ENCODE measurements at regions not wholly inside any gene's neighbourhood (a gene's known extent, or its start where the extent isn't known, plus 50 kb on each side); places are given as distances from the start of the nearest gene placed in this dataset.
"Not testable (repeated sequence)": the region's sequence is repeated elsewhere in the genome, so short reads cannot be mapped to it uniquely, and the experiment has no call there.

GRCh38 chr3:84209474-84209873 is 749.3 kb upstream of the CADM2 start:
- intact Hi-C loops (cut with micrococcal nuclease) = no loop called here

GRCh38 chr3:84223512-84223911 is 735.3 kb upstream of the CADM2 start:
- intact Hi-C loops (cut with micrococcal nuclease) = no loop called here

DNA sequence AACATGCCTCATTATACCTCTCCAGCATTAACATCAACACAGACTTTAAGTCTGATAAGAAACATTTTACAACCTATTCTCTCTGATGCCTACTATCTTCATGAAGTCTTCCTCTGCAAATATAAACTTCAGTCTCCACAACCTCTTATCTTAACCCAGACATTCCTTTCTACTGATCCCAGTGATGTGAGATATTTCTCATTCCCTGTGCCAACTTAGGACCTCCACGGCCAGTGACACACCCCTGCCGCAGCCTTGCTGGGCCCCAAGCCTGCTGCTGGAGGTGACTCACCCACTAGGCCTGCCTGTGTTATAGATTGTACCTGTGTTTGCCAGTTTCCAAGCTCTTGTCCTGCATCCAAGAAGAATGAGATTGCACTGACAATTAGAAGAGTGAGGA is 734.5 kb upstream of the CADM2 start:
- intact Hi-C loops (cut with micrococcal nuclease) = no loop called here

DNA sequence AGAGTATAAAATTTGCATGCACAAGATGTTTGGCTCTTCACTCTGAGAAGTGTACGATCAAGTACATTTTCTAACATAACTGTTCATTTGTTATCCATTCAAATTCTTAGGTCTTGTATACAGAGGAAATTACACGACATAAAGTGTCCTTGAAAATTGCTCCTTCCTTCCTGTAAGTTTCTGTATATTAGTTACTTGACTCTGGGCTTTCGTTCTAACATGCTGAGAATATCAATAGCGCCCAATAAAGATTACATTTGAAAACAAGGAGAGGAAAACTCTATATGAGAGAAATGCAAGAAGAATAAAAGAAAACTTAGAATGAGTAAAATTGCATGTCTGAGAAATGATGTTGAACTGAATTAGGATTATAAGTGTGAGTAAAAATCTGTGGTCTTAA is 722.5 kb upstream of the CADM2 start:
- intact Hi-C loops (cut with micrococcal nuclease) = no loop called here

GRCh38 chr3:84245789-84246188 is 713.0 kb upstream of the CADM2 start:
- intact Hi-C loops (cut with micrococcal nuclease) = no loop called here

DNA sequence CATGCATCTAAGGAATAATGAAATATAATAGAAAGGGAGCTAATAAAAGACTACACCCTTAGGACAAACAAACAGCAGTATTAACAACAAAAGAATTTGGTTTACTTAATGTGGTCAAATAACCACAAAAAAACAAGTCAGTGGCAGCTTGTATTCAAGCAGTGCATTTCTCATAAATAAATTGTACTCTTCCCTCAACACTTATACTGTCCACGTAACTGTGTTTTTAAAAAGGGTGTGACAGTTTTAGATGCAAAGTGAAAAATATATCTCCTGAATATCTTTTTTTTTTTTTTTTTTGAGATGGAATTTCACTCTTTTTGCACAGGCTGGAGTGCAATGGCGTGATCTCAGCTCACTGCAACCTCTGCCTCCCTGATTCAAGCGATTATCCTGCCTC is 698.2 kb upstream of the CADM2 start:
- intact Hi-C loops (cut with micrococcal nuclease) = no loop called here

DNA sequence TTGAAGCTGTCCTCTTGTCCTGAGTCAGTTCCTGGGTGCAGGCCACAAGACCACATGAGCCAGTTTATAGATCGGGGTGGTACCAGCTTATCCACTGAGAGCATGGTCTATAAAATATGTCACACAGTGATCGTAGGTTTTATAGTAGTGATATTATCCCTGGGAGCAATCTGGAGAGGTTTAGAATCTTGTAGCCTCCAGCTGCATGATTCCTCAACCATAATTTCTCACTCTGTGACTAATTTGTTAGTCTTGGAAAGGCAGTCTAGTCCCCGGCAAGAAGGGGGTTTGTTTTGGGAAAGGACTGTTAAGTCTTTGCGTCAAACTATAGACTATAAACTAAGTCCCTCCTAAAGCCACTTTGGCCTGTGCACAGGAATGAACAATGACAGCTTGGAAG is 693.0 kb upstream of the CADM2 start:
- intact Hi-C loops (cut with micrococcal nuclease) = no loop called here

DNA sequence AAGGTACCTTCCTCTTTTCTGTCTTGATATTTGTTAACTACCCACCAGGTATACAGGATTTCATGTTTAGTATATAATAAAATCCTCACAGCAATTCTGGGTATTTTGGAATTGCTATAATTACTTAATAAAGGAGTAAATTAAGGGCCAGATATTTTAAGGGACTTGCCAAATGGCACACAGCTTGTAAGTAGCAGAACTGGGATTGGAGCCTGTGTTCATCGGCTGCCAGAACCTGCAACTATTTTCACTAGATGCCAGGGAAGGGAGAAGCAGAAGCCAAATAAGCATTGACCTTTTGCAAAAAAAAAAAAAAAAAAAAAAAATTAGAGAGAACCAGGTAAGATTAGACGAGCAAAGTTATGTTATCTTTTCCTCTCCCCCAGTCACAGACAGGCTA is 683.3 kb upstream of the CADM2 start:
- intact Hi-C loops (cut with micrococcal nuclease) = no loop called here

GRCh38 chr3:84277562-84278224 is 681.1 kb upstream of the CADM2 start:
- intact Hi-C loops (cut with micrococcal nuclease) = no loop called here

DNA sequence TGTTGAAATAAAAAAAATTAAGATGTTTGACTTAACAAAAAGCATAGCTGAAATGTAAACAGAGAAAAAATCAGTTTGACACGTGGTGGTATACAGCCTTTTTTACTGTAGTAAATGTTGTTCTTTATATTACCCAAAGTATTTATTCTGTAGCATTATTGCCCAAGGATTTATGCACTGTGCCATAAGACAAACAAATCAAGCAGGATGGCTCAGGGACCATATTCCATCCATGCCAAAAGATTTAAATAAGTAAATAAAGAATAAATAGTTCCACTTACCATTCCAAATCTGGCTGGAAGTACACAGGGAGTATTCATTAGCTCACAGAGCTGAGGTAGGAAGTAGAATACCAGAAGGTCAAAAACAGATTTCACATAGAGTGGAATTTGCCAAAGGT is 666.7 kb upstream of the CADM2 start:
- intact Hi-C loops (cut with micrococcal nuclease) = no loop called here

- intact Hi-C loops (cut with micrococcal nuclease) = no loop called here
Measured at GRCh38 chr3:84299329-84299728, 659.5 kb upstream of the CADM2 start.

DNA sequence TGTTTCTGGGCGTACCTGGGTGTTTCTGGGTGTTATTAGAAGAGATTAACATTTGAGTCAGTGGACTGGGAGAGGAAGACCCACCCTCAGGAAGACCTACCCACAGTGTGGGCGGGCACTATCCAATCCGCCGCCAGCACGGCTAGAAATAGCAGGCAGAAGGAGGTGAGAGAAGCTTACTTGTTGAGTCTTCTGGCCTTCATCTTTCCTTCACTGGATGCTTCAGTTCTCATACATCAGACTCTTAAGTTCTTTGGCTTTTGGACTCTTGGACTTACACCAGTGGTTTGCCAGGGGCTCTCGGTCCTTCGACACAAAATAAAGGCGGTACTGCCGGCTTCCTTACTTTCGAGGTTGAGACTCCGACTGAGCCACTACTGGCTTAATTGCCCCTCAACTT is 654.6 kb upstream of the CADM2 start:
- intact Hi-C loops (cut with micrococcal nuclease) = loop anchor here (5.0 kb wide), 1 partner anchor 1442 kb away; no protein-coding TSS in a partner anchor

- intact Hi-C loops (cut with micrococcal nuclease) = no loop called here
Measured at GRCh38 chr3:84307339-84307738, 651.5 kb upstream of the CADM2 start.

GRCh38 chr3:84308379-84308778 is 650.4 kb upstream of the CADM2 start:
- intact Hi-C loops (cut with micrococcal nuclease) = no loop called here

GRCh38 chr3:84318273-84318809 is 640.4 kb upstream of the CADM2 start:
- intact Hi-C loops (cut with micrococcal nuclease) = no loop called here

- intact Hi-C loops (cut with micrococcal nuclease) = not testable (repeated sequence)
Measured at GRCh38 chr3:84365563-84366278, 593.1 kb upstream of the CADM2 start.
